WTC11 (cell line): ENCODE measurements at regions not wholly inside any gene's neighbourhood (a gene's known extent, or its start where the extent isn't known, plus 50 kb on each side); places are given as distances from the start of the nearest gene placed in this dataset.

ENCODE experiments used
- CTCF ChIP-seq: fragments of 200-600 bp; IDR thresholded peaks from 2 replicates; pipeline ENCODE4 v1.8.0; 2022; ENCODE audit warnings: antibody characterized with exemption
- NFYB ChIP-seq: sonication (generic); formaldehyde crosslinking; conservative IDR thresholded peaks from 2 replicates; pipeline ENCODE4 v1.8.0; 2022; ENCODE audit warnings: low read depth, missing genetic modification reagents
- SP1 ChIP-seq: sonication (generic); formaldehyde crosslinking; conservative IDR thresholded peaks from 2 replicates; pipeline ENCODE4 v1.8.1; 2022; ENCODE audit warnings: missing genetic modification reagents
- ZNF121 ChIP-seq: sonication (generic); formaldehyde crosslinking; IDR thresholded peaks from 2 replicates; pipeline ENCODE4 v1.8.0; 2023; ENCODE audit warnings: missing genetic modification reagents
- ZNF263 ChIP-seq: sonication (generic); formaldehyde crosslinking; IDR thresholded peaks from 2 replicates; pipeline ENCODE4 v1.8.1; 2022; ENCODE audit warnings: low read depth, mild to moderate bottlenecking, moderate library complexity, missing genetic modification reagents
- ZNF416 ChIP-seq: fragments of 250-450 bp; sonication (Bioruptor Pico); IDR thresholded peaks from 2 replicates; pipeline ENCODE4 v1.9.0; 2021; ENCODE audit warnings: mild to moderate bottlenecking, inconsistent platforms
- TF ChIP-seq, protein P1 (sequence below): sonication (generic); formaldehyde crosslinking; IDR thresholded peaks from 2 replicates; pipeline ENCODE4 v1.8.1; 2023; ENCODE audit warnings: mild to moderate bottlenecking, missing genetic modification reagents, moderate library complexity

GRCh38 chr17:54770836-54771235 is 129.8 kb upstream of the TOM1L1 start:
- no peak for TF ChIP-seq NFYB (CRISPR knock-in tag)
- TF ChIP-seq CTCF: no peak
- TF ChIP-seq ZNF121 (CRISPR knock-in tag): no peak
- no peak for TF ChIP-seq ZNF416 (CRISPR knock-in tag)
- TF ChIP-seq, protein P1, sequence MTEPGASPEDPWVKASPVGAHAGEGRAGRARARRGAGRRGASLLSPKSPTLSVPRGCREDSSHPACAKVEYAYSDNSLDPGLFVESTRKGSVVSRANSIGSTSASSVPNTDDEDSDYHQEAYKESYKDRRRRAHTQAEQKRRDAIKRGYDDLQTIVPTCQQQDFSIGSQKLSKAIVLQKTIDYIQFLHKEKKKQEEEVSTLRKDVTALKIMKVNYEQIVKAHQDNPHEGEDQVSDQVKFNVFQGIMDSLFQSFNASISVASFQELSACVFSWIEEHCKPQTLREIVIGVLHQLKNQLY (CRISPR knock-in tag): no peak
- TF ChIP-seq SP1: no peak
- no peak for TF ChIP-seq ZNF263
